Endothelial cell of umbilical vein (primary cell): ENCODE measurements at regions not wholly inside any gene's neighbourhood (a gene's known extent, or its start where the extent isn't known, plus 50 kb on each side); places are given as distances from the start of the nearest gene placed in this dataset.

Experiments
- MYC ChIP-seq: IDR thresholded peaks from one replicate; pipeline ENCODE4 v1.6.1; 2011; ENCODE audit warnings: mild to moderate bottlenecking, low read depth, low read length
- POLR2A ChIP-seq: IDR thresholded peaks from 2 replicates; pipeline ENCODE4 v1.6.1; 2012; ENCODE audit warnings: low read depth, mild to moderate bottlenecking, control low read depth, low read length
- POLR2AphosphoS5 ChIP-seq: IDR thresholded peaks from 2 replicates; pipeline ENCODE4 v1.6.1; 2012; ENCODE audit warnings: low read depth, mild to moderate bottlenecking, control low read depth, low read length, moderate library complexity; ENCODE audit not compliant: insufficient read depth
- TF ChIP-seq, protein P1 (sequence below), 2 donors: IDR thresholded peaks; 1 replicate in 1 of 2; 2 replicates in 1 of 2; pipeline ENCODE4 v1.5.1; 2011; ENCODE audit warnings: low read length in 2 of 2, mild to moderate bottlenecking in 2 of 2, moderate library complexity in 2 of 2, control low read depth in 1 of 2, inconsistent platforms in 1 of 2, low read depth in 1 of 2; ENCODE audit not compliant: insufficient read depth in 1 of 2; ENCODE audit errors: extremely low read depth in 1 of 2
- TF ChIP-seq, protein P2 (sequence below): IDR thresholded peaks from 2 replicates; pipeline ENCODE4 v1.6.1; 2011; ENCODE audit not compliant: insufficient read depth, insufficient read length

DNA sequence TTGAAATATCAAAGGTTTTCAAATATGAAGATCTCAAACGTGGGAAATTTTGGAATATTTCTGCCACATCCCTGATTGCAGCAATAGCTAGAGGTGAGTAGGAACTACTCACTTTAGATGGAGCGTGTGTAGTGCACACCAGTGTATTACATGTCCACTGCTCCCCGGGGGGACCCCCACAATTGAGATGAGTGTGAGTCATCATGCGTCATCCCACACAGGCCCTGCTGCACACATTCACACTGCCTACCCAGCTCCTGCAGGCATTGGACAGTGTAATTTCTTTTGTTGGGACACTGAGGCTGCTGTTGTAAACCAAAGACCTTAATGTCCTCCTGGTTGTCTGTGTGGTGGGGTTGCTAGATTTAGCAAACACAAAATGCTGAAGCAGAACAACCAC is 280.0 kb downstream of the GAS1 start:
- TF ChIP-seq, protein P1, sequence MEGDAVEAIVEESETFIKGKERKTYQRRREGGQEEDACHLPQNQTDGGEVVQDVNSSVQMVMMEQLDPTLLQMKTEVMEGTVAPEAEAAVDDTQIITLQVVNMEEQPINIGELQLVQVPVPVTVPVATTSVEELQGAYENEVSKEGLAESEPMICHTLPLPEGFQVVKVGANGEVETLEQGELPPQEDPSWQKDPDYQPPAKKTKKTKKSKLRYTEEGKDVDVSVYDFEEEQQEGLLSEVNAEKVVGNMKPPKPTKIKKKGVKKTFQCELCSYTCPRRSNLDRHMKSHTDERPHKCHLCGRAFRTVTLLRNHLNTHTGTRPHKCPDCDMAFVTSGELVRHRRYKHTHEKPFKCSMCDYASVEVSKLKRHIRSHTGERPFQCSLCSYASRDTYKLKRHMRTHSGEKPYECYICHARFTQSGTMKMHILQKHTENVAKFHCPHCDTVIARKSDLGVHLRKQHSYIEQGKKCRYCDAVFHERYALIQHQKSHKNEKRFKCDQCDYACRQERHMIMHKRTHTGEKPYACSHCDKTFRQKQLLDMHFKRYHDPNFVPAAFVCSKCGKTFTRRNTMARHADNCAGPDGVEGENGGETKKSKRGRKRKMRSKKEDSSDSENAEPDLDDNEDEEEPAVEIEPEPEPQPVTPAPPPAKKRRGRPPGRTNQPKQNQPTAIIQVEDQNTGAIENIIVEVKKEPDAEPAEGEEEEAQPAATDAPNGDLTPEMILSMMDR (IDR thresholded peaks at IDR 0.05; ENCODE audit: extremely low read depth in 1 of 2, insufficient read depth in 1 of 2, low read depth in 1 of 2, low read length in 2 of 2): no peak
- no peak for TF ChIP-seq POLR2AphosphoS5
- TF ChIP-seq, protein P2, sequence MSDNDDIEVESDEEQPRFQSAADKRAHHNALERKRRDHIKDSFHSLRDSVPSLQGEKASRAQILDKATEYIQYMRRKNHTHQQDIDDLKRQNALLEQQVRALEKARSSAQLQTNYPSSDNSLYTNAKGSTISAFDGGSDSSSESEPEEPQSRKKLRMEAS: no peak
- no peak for TF ChIP-seq MYC
- TF ChIP-seq POLR2A: no peak
